ENCODE measurements at regions not wholly inside any gene's neighbourhood (a gene's known extent, or its start where the extent isn't known, plus 50 kb on each side); places are given as distances from the start of the nearest gene placed in this dataset.
"Not testable (repeated sequence)": the region's sequence is repeated elsewhere in the genome, so short reads cannot be mapped to it uniquely, and the experiment has no call there.

- no peak for DNase-seq (ENCODE audit: low spot score)
These were observed 251.1 kb upstream of the SHH start for GRCh38 chr7:156063241-156063810.

- no peak for DNase-seq (ENCODE audit: low spot score)
These were observed 250.0 kb upstream of the SHH start for GRCh38 chr7:156062286-156062685.

- DNase-seq (ENCODE audit: low spot score): no peak
These were observed 249.5 kb upstream of the SHH start for GRCh38 chr7:156061689-156062255.

GRCh38 chr7:156060925-156061324 is 248.7 kb upstream of the SHH start:
- no peak for DNase-seq (ENCODE audit: low spot score)

- DNase-seq (ENCODE audit: low spot score): no peak
These were observed 247.1 kb upstream of the SHH start for GRCh38 chr7:156059369-156059768.

GRCh38 chr7:156058248-156058647 is 246.0 kb upstream of the SHH start:
- no peak for DNase-seq (ENCODE audit: low spot score)

GRCh38 chr7:156056534-156056933 is 244.3 kb upstream of the SHH start:
- no peak for DNase-seq (ENCODE audit: low spot score)

- DNase-seq (ENCODE audit: low spot score): no peak
These were observed 243.1 kb upstream of the SHH start for GRCh38 chr7:156055206-156055822.

GRCh38 chr7:156051884-156052283 is 239.6 kb upstream of the SHH start:
- DNase-seq (ENCODE audit: low spot score): no peak

- no peak for DNase-seq (ENCODE audit: low spot score)
These were observed 238.6 kb upstream of the SHH start for GRCh38 chr7:156050636-156051569.

GRCh38 chr7:156049366-156049765 is 237.1 kb upstream of the SHH start:
- no peak for DNase-seq (ENCODE audit: low spot score)

GRCh38 chr7:156046031-156046560 is 233.8 kb upstream of the SHH start:
- DNase-seq (ENCODE audit: low spot score): no peak

GRCh38 chr7:156043416-156044178 is 231.3 kb upstream of the SHH start:
- no peak for DNase-seq (ENCODE audit: low spot score)

GRCh38 chr7:156041398-156041797 is 229.1 kb upstream of the SHH start:
- no peak for DNase-seq (ENCODE audit: low spot score)

- no peak for DNase-seq (ENCODE audit: low spot score)
These were observed 227.9 kb upstream of the SHH start for GRCh38 chr7:156039971-156040677.

- no peak for DNase-seq (ENCODE audit: low spot score)
These were observed 226.9 kb upstream of the SHH start for GRCh38 chr7:156039194-156039593.

GRCh38 chr7:156038345-156038744 is 226.1 kb upstream of the SHH start:
- DNase-seq (ENCODE audit: low spot score): no peak

GRCh38 chr7:156036153-156036552 is 223.9 kb upstream of the SHH start:
- DNase-seq (ENCODE audit: low spot score): no peak

- not testable (repeated sequence) for DNase-seq (ENCODE audit: low spot score)
These were observed 223.1 kb upstream of the SHH start for GRCh38 chr7:156035387-156035786.

- no peak for DNase-seq (ENCODE audit: low spot score)
These were observed 222.1 kb upstream of the SHH start for GRCh38 chr7:156034397-156034796.

GRCh38 chr7:156032973-156033372 is 220.7 kb upstream of the SHH start:
- no peak for DNase-seq (ENCODE audit: low spot score)

All from kidney capillary endothelial cell (primary cell).